ENCODE measurements at regions not wholly inside any gene's neighbourhood (a gene's known extent, or its start where the extent isn't known, plus 50 kb on each side); places are given as distances from the start of the nearest gene placed in this dataset. TPM values are rescaled to one million over a fixed set of nuclear protein-coding genes. Genes with fewer than 3 reads are reported as not detected.

GRCh38 chr5:156274453-156274852, 52.5 kb upstream of the SGCD start:
- DNase-seq, result no peak

Small RNA genes in the stretch of these regions (small RNA-seq; reads per million reads assigned to genes)
- not detected for gene RNA5SP199 (ENCODE audit: low replicate concordance)

All from tongue (tissue), 2 donors.